ENCODE measurements at regions not wholly inside any gene's neighbourhood (a gene's known extent, or its start where the extent isn't known, plus 50 kb on each side); places are given as distances from the start of the nearest gene placed in this dataset.
"Not testable (repeated sequence)": the region's sequence is repeated elsewhere in the genome, so short reads cannot be mapped to it uniquely, and the experiment has no call there.

DNA sequence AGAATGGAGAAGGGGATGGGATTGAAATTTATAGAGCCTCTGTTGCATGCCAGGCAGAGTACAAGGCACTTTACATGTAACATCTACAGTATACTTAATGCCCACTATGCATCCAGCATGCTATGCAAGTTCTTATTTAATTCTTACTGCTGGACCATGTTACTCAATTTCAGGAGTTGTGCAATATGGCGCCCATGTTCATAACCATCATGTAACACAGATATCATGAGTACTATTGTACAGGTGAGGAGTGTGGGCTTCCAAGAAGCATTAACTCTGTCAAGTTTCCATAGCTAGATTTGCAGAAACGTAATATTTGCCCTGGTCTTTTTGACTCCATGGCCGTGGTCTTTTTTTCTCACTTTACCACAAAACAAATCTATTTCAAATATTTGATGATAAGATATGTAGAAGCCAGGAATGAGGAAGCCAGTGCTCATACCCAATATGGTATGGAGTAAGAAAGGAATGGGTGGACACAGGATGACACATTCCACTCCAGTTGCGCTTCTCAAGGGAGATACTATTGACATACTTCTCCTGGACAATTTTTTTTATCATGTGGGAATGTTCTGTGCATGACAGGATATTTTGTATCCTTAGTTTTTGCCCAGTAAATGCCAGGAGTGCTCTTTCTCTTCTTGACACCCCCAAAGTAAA lies 191.8 kb downstream of the C12orf75 start:
- DNase-seq (ENCODE audit: extremely low read depth, low read depth) = no peak
- no peak overlapping the region for H3K4me3 ChIP-seq (replicated peaks; ENCODE audit: low read depth, low read length)
- TF ChIP-seq, protein P1, sequence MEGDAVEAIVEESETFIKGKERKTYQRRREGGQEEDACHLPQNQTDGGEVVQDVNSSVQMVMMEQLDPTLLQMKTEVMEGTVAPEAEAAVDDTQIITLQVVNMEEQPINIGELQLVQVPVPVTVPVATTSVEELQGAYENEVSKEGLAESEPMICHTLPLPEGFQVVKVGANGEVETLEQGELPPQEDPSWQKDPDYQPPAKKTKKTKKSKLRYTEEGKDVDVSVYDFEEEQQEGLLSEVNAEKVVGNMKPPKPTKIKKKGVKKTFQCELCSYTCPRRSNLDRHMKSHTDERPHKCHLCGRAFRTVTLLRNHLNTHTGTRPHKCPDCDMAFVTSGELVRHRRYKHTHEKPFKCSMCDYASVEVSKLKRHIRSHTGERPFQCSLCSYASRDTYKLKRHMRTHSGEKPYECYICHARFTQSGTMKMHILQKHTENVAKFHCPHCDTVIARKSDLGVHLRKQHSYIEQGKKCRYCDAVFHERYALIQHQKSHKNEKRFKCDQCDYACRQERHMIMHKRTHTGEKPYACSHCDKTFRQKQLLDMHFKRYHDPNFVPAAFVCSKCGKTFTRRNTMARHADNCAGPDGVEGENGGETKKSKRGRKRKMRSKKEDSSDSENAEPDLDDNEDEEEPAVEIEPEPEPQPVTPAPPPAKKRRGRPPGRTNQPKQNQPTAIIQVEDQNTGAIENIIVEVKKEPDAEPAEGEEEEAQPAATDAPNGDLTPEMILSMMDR (IDR thresholded peaks at IDR 0.05; ENCODE audit: low read depth, low read length, missing control alignments) = no peak

DNA sequence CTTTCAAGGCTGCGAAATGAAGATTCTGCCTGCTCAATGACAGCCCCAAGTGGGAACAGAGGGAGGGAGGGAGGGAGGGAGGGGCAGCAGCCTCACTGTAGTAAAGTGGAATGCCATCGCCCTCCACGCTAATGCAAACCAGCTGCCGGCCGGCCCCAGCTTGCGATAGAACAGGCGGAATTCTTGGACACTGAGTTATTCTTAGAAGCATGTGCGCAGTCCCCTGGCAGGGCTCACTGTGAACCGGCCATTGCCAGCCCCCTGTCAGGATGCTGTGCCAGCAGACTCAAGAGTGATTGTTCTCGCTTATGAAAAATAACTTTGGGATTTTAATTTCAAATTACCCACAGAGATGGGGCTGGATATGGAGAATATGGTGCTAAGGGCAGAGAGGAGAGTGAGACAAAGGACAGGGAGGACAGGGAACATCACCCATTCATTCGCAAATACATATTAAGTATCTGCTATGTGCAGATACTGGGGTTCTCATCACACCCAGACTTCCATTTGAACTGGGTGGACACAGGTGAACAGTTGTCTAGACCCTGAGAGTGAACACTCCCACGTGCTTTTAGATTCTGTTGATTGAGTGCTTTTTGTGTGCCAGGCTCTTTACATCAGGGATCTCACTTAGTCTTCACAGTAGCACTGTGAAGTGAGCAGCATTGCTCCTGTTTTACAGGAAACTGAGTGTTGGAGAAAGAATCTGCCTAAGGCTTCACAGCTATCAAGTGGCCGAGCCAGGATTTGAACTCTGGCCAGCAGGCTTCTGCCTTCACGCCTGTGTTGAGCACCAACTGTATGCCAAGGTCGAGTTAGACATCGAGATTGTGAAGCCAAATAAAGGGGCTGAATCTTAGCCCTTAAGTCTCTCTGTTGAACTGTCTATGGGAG lies 192.9 kb downstream of the C12orf75 start:
- DNase-seq (ENCODE audit: extremely low read depth, low read depth) = peak; percentile 77
- TF ChIP-seq, protein P1 (IDR thresholded peaks at IDR 0.05; ENCODE audit: low read depth, low read length, missing control alignments) = no peak
- no peak overlapping the region for H3K4me3 ChIP-seq (replicated peaks; ENCODE audit: low read depth, low read length)

DNA sequence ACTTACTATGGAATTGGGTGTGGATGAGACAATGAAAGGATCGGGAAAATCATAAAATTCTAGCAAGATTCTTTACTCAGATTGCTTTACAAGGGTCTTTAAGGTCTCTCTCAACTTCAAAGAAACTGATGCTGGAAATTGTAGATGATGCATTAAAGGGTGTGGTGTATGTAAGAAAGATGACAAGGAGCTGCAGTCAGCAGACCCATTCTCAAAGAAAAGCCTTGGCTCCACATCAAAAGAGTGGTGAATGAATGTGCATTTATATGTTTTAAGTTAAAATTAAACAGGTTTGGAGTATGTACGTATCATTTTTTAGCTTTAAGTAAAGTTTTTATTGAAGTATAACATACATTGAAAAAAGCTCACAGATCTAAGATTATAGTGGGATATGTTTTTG lies 194.5 kb downstream of the C12orf75 start:
- no peak overlapping the region for H3K4me3 ChIP-seq (replicated peaks; ENCODE audit: low read depth, low read length)
- DNase-seq (ENCODE audit: extremely low read depth, low read depth) = no peak
- TF ChIP-seq, protein P1 (IDR thresholded peaks at IDR 0.05; ENCODE audit: low read depth, low read length, missing control alignments) = no peak

DNA sequence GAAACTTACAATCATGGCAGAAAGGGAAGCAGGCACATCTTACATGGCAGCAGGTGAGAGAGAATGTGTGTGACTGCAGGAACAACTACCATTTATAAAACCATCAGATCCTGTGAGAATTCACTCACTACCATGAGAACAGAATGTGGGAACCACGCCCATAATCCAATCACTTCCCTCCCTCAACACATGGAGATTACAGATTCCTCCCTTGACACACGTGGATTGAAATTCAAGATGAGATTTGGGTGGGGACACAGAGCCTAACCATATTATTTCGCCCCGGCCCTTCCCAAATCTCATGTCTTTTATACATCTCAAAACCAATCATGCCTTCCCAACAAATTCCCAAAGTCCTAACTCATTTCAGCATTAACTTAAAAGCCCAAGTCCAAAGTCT lies 203.6 kb downstream of the C12orf75 start:
- DNase-seq (ENCODE audit: extremely low read depth, low read depth) = no peak
- no peak overlapping the region for H3K4me3 ChIP-seq (replicated peaks; ENCODE audit: low read depth, low read length)
- TF ChIP-seq, protein P1 (IDR thresholded peaks at IDR 0.05; ENCODE audit: low read depth, low read length, missing control alignments) = no peak

DNA sequence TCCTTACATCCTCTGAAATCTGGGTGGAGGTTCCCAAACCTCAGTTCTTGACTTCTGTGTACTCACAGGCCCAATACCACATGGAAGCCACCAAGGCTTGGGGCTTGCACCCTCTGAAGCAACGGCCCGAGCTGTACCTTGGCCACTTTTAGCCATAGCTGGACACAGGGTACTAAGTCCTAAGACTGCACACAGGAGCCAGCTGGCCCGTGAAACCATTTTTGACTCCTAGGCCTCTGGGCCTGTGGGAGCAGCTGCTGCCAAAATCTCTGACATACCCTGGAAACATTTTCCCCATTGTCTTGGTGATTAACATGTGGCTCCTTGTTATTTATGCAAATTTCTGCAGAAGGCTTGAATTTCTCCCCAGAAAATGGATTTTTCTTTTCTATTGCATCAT lies 204.5 kb downstream of the C12orf75 start:
- not testable (repeated sequence) for DNase-seq (ENCODE audit: extremely low read depth, low read depth); H3K4me3 ChIP-seq (replicated peaks; ENCODE audit: low read depth, low read length)

DNA sequence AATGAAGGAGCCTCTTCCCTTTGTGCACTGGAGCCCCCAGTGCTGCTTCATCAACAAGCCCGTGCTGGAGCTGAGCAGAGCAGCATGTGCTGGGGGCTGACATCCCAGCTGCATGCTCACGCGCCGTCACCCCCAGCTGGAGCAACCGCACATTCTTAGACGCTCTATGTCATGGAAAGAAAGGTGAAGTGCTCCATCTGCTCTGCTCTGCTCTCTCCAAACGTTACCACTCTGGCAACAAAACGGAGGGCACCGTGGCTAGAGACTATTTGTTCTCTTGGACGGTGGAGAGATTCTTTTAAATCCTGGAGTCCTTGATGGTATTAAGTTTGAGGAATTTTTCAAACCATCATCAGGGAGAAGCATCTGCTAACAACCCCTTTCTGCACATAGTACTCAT lies 208.4 kb downstream of the C12orf75 start:
- TF ChIP-seq, protein P1 (IDR thresholded peaks at IDR 0.05; ENCODE audit: low read depth, low read length, missing control alignments) = no peak
- H3K4me3 ChIP-seq (replicated peaks; ENCODE audit: low read depth, low read length) = no peak overlapping the region
- DNase-seq (ENCODE audit: extremely low read depth, low read depth) = no peak

DNA sequence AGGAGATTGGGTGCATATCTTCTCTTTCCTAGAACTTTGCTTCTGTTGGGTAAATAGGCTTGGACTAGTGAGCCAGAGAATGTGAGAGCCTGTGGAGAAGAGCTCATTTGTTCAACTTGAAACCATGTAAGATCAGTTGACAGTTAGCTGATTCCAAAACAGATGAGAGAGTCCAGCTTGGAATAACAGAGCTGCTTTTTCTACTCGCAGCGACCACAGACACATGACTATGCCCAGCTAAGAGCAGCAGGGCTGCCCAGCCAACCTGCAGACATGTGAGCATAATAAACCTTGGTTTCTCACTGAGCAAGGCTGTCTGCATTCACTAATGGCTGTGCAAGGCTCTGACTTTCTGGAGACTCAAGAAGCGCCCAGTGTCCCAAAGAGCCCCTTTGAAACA lies 209.2 kb downstream of the C12orf75 start:
- TF ChIP-seq, protein P1 (IDR thresholded peaks at IDR 0.05; ENCODE audit: low read depth, low read length, missing control alignments) = no peak
- no peak overlapping the region for H3K4me3 ChIP-seq (replicated peaks; ENCODE audit: low read depth, low read length)
- no peak for DNase-seq (ENCODE audit: extremely low read depth, low read depth)
